ENCODE measurements at regions not wholly inside any gene's neighbourhood (a gene's known extent, or its start where the extent isn't known, plus 50 kb on each side); places are given as distances from the start of the nearest gene placed in this dataset.

GRCh38 chr6:42511803-42512422, 51.9 kb upstream of the UBR2 start (continued):
- TF ChIP-seq CTCF (IDR thresholded peaks at IDR 0.05) = no peak

GRCh38 chr6:42510795-42511194, 53.0 kb upstream of the UBR2 start:
- 90% methylated on average over 2 of the region's 2 CpGs for WGBS (ENCODE audit: low lambda C conversion rate)
- ChIA-PET CTCF (interaction anchor here (1.2 to 4.8 kb wide), 3 partner anchors 19 to 202 kb away, joined by 3 to 22 read pairs (median 4); no protein-coding TSS in a partner anchor), POLR2A (no interaction called here)
- Histone ChIP-seq H3K4me3 (ENCODE audit: low read depth in 2 of 2, low read length in 1 of 2) (no peak overlapping the region), H3K9me3 (no peaks in the 10 kb centered on the region), H3K27me3 (ENCODE audit: insufficient read depth) (no peaks in the 10 kb centered on the region), H3K36me3 (replicated peaks in 1 of 2; ENCODE audit: control insufficient read depth in 1 of 2, insufficient read depth in 2 of 2, low read length in 1 of 2) (no peaks in the 10 kb centered on the region), H4K20me1 (ENCODE audit: insufficient read depth) (no peaks in the 10 kb centered on the region), H3K9ac (no peak overlapping the region), H3F3A (replicated peaks; ENCODE audit: insufficient read depth) (peaks cover 4% of the 10 kb centered on the region), H2AFZ (ENCODE audit: low read depth) (no peak overlapping the region), H3K4me2 (no peak overlapping the region), H3K79me2 (ENCODE audit: insufficient read depth) (no peaks in the 10 kb centered on the region), H3K9me2 (no peaks in the 10 kb centered on the region), H3K4me1 (ENCODE audit: control insufficient read depth in 1 of 2, insufficient read depth in 2 of 2, low read depth in 1 of 2, low read length in 1 of 2) (peaks cover 8 to 9% of the 10 kb centered on the region in 2 experiments; a peak in 3 of 4 replicates), H3K27ac (ENCODE audit: low read depth in 2 of 2, low read length in 1 of 2) (no peak overlapping the region)
- DNase-seq = no peak
- TF ChIP-seq GATA2 (CRISPR knock-in tag; IDR thresholded peaks at IDR 0.05) (no peak), NFIC (IDR thresholded peaks at IDR 0.05; ENCODE audit: borderline replicate concordance) (no peak), PBX3 (IDR thresholded peaks at IDR 0.05) (no peak), RAD21 (IDR thresholded peaks at IDR 0.05; ENCODE audit: low read length) (no peak), MXI1 (IDR thresholded peaks at IDR 0.05; ENCODE audit: low read depth, low read length) (no peak), USF1 (IDR thresholded peaks at IDR 0.05; ENCODE audit: borderline replicate concordance, low read depth) (no peak), FOSL2 (IDR thresholded peaks at IDR 0.05; ENCODE audit: borderline replicate concordance, low read depth) (no peak), REST (IDR thresholded peaks at IDR 0.05; ENCODE audit: low read depth, low read length) (no peak), SMC3 (IDR thresholded peaks at IDR 0.05; ENCODE audit: low read depth, low read length) (no peak), CHD2 (IDR thresholded peaks at IDR 0.05; ENCODE audit: low read length, partially characterized antibody) (no peak), TAF1 (IDR thresholded peaks at IDR 0.05; ENCODE audit: borderline replicate concordance, low read depth, low read length) (no peak), CTCF (IDR thresholded peaks at IDR 0.05) (no peak; the same call in 1 of the 2 replicates), MAX (IDR thresholded peaks at IDR 0.05; ENCODE audit: low read depth) (no peak), MEF2A (IDR thresholded peaks at IDR 0.05; ENCODE audit: borderline replicate concordance, low read depth) (no peak), FOXJ3 (CRISPR knock-in tag; IDR thresholded peaks at IDR 0.05) (no peak), EP300 (IDR thresholded peaks at IDR 0.05; ENCODE audit: borderline replicate concordance in 1 of 2, low read depth in 1 of 2, low read length in 1 of 2) (no peak)
